OCI-M1 (cell line): ENCODE measurements at regions not wholly inside any gene's neighbourhood (a gene's known extent, or its start where the extent isn't known, plus 50 kb on each side); places are given as distances from the start of the nearest gene placed in this dataset.

ENCODE experiments used
- DNase-seq: peaks from one replicate; lab custom pipeline; 2025; lab: John Stamatoyannopoulos, UW

DNA sequence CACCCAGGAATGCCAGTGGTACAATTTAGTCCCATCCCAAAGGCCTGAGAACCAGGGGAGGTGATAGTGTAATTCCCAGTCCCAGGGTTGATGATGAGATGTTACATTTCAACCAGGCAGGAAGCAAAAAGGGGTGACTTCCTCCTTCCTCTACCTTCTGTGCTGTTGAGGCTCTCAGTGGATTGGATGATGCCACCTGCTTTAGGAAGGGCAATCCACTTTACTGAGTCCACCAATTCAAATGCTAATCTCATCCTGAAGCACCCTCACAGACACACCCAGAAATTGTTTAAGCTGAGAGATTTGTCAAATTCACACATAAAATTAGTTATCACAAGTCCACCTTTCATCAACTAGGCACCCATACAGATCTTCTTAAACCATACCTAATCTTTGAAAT, 418.5 kb upstream of the GOLIM4 start:
- no peak for DNase-seq

DNA sequence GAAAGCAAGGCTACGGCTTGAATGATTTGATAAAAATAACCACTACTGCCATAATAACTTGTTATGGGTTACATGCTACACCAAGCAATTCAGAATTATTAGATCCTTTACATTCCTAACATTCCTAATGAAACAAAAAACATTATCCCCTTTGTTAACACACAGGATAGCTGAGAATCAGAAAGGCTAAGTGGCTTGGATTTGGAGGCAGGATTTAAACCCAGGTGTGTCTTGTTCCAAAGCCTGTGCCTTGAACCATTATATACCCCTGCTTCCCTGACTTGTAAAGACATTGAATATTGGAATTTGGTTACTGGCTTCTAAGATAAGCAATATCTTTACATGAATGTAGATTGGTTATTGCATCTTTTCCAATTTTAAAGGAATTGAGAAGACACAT, 417.1 kb upstream of the GOLIM4 start:
- DNase-seq = no peak

DNA sequence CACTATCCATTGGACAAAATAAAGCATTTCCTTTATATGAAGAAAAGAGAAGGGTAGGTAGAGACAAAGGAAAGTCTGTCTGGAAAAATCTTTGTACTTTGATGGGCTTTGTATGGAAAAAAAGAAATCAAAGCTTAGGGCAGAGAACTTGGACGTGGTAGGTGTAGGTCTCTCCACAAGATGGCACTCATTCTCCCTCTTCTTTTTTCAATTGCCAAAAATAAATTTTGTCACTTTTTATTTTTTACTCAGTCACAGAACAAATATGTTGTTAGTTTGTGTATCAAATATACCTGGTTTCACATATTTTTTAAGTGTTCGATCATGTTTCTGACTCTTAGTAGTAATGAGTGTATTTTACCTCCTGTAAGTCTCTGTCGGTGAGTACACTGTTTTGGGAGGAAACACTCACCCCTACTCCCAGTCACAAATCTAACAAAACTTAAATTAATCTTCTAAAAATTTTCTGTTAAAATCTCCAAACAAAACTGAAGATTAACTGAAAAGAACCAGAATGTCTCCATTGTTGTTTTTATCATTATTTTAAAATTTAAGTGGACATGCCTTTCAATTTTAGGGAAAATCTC, 415.8 kb upstream of the GOLIM4 start:
- peak; percentile 12 for DNase-seq

DNA sequence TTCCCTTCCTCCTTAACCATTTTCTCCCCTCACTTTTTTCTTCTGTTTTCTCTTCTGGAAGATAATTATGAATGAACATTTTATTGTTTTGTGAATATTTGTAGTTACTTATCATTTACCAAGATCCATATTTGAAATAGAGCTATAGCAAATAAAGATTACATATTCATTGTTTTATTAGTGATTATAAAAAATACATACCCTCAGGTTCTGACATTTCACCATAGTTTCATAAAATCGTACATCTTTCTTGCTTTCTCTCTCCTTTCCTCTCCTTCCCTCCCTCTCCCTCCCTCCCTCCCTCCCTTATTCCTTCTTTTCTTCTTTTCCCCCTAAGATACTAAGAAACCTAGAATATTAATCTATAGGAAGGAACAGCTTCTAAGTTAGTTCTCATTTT, 410.9 kb upstream of the GOLIM4 start:
- DNase-seq = no peak

DNA sequence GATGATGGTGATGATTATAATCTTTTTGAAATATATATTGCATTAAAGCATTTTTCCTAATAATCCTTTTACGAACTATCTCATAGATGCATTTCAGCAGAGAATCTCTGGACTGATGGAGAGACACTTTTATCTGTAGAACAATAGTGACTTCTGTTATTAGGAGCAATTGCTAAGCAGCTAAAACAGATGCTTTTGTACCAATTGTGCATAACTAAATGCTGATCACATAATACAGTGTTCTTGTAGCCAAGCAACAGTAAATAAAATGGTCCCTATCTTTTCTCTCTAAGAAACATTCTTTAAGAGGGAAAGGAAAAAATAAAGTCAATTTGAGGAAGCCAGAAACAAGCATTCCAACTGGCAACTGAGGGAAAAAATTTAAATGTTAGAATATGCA, 405.8 kb upstream of the GOLIM4 start:
- DNase-seq = no peak

DNA sequence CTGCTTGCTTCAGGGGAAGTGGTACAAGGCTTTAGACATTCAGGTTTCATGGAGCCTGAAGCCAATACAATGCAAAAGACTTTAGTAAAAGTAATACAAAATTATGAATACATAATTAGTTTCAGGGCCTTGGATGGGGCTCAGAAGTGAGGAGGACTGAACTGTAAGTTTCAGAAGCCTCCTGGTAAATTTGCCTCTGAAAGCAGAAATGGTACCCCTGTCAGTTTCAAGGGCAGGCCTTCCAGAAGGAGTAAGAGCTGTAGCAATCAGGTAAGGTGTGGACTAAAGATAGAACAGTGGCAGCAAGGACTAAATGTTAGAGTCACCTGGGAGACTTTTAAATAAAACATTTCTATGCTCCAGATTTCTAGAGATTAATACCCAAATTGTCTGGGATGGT, 402.5 kb upstream of the GOLIM4 start:
- no peak for DNase-seq

DNA sequence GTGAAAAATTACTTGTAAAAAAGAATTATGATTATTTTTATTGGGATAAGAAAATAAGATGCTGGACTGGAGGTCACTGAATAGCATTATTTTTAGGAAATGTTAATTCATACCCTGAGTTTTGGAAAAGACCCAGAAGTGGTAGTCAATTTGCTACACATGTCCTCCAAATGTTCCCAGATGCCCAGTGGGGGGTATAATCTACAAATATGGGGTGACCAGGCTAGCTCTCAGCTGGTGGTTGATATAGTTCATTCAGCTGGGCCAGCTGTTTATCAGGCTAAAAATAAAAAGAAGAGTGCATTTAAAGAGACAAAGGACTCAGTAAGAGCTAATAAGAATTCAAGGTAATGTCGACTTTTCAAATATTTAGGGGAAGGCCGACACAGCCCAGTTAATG, 402.0 kb upstream of the GOLIM4 start:
- no peak for DNase-seq

DNA sequence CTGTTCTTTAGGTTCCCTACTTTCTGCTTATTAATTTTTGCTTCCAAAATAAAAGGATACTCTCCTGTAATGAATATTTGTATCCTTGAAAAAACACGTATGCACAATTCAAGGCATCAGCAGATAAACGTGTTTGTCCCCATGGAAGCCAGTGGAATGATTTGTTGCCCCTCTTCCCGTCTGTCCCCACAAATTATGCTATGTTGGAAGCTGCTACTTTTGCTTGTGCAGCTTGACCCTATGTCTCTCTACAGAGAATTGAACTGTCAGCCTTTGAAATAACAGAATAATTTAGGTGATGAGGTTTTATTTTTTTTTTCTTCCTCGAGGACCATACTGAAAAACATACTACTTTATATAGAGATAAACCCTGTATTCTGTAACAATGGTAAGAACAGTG, 401.5 kb upstream of the GOLIM4 start:
- no peak for DNase-seq

DNA sequence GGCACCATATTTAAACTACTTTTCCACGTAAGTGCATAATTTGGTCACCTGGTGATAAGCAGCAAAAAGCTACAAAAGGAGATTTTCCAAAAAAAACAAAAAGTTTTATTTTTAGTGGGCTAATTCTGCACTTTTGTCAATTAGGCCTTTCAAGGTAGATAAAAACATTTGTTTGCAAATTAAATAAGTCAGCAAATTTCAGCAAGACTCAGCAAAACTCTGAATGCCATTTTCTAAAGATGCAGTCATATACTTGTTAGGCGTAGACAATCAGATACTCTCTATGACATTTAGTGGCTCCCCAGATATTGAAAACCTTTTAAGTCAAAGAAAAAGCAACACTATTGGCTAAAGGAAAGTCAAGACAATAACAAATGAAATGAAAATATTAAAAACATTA, 400.2 kb upstream of the GOLIM4 start:
- DNase-seq = no peak

DNA sequence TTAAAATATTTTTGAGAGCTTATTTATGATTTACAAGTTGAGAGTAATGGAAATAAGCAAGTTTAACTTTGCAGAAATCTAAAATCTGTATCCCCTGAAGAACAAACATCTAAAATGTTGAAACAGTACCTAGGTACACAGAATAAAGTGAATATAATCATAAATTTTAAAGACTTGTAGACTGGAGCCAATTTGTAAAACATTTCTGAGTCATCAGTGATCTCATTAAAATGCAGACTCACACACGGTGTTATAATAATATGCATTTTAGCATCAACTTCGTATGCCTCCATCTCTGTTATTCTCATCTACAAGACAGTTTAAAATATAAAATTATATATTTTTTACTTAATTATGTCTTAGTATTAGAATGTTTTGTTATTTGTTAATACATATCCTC, 399.5 kb upstream of the GOLIM4 start:
- DNase-seq = no peak

DNA sequence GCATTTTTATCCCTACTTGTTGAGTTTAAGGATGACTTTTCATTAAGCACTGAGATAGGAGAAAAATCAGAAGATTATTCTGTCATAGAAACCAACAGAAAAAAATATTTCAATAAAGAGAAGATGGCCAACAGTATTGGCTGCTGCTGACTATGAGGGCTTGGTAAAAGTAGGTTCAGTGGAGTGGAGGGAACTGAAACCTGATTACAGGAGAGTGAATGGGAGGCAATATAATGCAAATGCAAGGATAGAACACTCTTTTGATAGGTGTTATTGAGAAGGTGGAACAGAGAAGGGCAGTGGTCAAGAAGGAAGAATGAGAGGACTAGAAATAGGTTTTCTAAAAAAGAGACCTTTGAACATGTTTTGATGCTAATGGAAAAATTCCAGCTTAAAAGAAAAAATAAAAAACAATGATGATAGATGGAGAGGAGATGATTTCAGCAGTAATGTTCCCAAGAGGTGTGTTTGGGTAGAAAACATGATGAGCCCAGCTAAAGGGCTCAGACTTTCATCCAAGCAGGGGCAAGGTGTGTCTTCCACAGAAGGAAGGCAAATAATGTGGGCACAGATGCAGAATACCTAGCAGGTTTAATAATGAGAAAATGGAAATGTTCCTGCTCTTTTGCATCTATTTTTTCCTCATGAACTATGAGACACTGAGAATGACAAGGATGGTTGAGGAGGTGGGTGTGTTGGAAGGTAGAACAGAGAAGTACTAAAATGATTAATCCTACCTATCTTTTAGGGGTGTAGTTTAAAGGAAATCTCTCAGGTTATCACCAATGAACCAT, 397.9 kb upstream of the GOLIM4 start:
- DNase-seq = no peak

DNA sequence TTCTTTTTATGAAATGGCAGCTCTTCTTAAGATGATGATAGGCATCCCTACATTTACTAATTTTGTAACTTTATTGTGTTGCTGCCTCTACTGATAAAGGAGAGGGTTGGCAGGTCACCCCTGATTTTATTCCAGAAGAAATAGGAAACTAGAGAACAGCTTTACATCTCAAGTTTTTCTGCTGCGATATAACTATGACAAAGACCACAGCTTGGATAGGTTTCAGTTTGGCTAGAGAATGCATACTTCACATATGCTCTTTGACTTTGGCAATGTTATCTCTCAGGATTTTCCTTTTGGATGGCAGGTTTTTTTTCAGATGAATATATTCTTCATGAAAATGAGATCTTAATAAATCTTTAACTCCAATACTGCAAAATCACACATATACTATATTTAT, 395.3 kb upstream of the GOLIM4 start:
- no peak for DNase-seq

DNA sequence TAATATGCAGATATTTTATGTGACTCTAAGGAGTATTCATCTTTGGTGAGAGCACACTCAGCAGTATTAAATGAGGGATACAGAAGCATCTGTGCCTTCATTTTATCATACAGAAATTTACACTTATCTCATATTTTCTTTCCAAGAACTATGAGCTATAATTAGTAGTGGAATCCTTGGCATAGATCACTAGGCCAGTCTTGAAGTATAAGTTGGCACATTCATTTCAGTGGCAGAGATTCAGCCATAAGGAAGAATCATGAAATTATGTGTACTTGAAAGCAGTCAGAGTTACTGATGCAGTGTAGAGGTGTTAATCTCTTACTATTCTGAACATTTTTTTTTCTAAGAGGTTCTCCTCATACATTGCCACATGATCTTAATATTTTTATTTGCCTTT, 393.6 kb upstream of the GOLIM4 start:
- no peak for DNase-seq

DNA sequence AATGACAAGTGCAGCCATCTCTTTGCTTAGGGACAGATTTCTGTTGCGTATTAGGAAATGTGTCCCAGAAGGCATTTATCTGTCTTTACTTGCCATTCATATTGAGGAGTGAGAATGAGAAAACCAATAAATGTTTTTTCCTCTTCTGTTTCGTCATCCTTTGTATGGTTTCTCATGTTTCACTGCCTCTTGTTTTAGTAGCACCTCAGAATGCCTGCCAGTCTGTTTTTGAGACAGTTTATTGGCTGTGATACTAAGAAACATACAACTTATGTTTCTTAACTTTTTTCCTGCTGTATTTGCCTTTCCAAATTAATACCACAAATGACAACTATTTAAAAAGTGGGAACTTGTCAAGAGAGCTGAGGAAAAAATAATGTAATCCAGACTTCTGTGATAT, 390.2 kb upstream of the GOLIM4 start:
- DNase-seq = no peak

DNA sequence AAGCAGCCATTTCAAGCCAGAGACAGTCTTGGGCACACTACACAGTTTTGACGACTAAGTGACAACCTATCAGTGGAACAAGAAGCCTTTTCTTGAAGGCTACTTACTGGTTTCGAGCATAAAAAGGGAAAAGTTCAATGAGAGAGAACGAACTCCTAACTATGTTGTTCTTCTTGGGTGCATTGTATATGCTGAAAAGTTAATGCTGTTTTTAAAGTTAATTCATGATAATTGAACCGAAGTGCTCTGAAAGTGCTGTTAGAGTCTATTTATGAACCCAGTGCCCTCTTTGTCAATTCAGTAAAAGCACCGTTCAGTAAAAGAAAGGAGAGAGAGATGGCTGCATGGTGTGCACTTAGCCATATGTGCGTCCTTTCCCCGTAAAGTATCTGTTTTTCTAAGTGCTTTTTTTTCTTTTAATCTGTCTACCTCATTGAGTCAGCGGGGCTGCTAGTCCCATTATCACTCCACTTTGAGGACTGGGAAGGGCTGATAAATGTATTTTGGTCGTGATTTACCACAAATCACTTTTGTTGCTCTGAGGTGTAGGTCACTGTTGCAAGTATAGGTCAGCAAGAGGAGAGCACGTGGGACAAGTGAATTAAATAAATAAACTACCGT, 380.7 kb upstream of the GOLIM4 start:
- peak; percentile 85 for DNase-seq

DNA sequence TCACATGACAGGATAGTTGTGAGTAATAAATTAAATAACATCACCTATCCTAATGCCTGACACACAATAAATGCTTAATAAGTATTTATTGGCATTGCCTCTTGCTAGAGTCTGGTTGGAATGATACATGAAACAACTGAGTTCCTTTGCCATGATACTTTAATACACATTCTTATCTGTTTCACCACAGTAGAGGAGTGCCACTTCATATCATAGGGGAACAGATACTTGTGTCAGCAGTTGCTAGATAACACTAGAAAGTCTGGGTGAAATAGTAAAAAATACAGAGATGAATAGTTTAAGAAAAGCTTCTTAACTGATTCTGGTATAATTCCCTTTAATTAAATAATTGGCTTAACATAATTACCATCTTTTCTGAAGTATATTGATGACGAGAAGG, 380.0 kb upstream of the GOLIM4 start:
- peak; percentile 62 for DNase-seq

DNA sequence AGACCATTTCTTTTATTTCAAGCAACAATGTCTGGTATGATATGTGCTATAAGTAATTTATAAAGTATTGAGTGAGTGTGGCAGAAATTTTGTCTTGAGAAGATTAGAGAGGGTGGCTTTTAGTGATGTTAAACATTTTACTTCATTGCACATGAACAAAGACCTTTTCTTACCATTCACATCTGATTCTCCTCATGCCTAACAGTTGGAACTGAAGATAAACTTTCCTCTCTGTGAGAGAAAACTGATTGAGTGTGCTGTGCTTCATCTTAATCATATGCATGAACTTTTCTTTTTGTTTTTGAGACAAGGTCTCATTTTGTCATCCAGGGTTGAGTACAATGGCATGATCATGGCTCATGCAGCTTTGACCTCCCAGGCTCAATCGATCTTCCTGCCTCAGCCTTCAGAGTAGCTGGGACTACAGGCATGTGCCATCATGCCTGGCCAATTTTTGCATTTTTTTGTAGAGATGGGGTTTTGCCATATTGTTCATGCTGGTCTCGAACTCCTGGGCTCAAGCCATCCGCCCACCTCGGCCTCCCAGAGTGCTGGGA, 377.7 kb upstream of the GOLIM4 start:
- no peak for DNase-seq

DNA sequence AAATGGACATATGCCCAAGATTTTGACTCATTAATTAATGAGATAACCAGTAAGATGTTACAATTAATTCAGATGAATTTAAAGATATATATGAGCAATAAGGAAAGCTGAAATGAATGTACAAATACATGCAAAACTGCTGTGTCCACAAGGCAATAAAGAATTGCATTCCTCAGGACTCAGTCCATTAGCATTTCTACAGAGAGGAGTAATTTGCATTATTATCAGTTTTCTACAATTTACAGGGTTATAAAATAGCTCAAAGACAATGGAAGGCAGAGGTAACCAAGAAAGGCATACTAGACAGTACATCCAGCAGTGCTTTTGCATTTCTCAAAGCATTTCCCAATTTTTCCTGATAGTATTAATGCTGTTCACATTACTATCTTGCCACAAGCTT, 377.1 kb upstream of the GOLIM4 start:
- no peak for DNase-seq

DNA sequence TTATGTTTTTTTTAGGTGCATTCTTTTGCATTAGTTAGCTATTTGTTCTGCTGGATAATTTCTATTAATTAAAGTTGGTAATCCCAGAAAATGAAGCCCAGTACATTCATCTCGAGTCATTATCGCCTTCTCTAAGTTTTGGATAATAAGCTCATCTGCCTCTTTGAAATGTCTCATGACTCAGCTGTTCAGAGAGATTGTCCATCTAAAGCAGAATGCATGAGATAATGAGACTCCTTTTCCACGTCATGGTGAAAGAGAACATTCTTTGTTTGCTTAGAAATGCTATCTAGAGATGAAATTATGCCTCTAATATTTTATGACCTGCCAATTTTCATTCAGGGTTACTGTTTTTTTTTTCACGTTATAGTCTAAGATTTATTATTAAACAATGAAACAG, 374.7 kb upstream of the GOLIM4 start:
- DNase-seq = peak; percentile 2

DNA sequence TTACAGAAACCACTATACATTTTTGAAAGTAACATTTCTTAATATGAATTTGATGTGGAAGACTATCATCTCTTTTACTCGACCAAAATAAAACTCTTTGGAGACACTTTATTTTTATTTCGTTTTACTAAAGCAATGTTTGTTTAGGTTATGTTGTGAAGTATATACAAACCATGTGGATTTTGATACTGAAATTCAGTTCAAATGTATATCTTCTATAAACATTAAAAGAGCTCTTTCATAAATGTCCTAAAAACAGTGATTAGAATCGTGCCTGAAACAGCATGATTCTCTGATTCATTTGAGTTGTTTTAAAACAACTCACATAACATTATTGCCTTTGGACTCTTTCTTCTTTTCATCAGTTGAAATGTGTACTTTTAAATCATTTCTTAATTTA, 373.7 kb upstream of the GOLIM4 start:
- DNase-seq = no peak

DNA sequence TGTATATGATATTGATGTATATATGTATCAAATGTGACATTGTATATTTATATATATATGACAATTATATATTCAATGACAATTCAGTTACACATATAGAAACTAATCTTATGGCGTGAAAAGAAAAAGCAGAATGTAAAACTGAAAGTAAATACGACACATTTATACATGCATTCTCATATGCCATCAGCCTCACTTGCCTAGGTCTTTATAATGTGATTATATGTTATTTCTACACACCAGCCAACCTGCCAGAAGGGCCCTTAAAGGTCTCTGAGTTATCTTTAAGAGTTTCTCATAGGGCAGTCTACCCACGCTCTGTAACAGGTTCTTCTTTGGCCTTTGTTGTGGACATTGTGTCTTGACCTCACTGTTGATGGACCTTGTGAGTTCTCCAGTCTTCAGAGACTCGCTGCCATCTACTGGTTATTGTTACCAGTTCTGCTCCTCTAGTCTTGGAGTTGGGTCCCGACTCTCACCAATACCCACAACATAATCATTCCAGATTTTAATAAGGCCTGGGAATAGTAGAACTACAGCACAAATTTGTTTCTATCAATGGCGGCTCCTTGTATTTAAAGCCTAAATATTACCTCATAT, 371.5 kb upstream of the GOLIM4 start:
- DNase-seq = peak; percentile 70

DNA sequence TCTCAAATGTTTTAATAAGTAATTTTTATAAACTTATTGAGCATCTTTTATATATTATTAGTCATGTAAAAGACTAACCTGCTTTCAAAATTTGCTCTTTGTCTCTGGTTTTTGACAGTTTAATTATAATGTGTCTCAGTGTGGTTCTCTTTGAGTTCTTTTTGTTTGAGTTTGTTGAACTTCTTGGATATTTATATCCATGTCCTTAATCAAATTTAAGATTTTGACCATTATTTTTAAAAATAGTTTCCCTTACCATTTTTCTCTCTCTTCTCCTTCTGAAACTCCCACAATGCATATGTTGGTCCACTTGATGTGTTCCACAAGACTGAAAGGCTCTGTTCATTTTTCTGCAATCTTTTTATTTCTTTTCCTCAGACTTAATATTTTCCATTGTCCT, 366.1 kb upstream of the GOLIM4 start:
- no peak for DNase-seq

DNA sequence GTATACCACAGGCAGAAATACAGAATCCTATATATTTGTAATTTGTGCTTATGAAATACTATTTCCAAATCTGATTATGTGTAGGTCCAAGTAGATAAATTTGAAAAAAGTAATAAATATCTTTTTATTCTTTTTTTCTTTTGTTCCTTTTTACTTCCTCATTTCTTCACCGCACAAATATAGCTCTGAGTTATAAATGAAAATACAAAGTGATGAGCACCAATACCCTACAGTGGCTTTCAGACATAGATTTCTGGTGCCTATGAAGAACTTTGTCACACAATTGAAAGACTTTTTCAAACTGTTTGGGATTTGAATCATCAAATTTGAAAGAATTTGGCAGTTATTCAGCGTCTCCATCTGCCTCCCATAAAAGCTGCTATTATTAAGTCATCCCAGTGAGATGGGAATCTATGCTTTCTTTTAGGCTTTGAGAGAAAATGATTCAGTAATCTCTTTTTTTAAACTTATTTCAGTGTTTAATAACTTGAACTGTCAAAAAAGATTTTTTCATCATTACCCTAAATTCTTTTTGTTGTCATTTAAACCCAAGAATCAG, 363.6 kb upstream of the GOLIM4 start:
- DNase-seq = no peak
